Stimulated activated naive CD8-positive, alpha-beta T cell treated with anti-CD3 and anti-CD28 coated beads, Interleukin-15, amount 100 ng/mL, for 72 hours (primary cell): ENCODE measurements at regions not wholly inside any gene's neighbourhood (a gene's known extent, or its start where the extent isn't known, plus 50 kb on each side); places are given as distances from the start of the nearest gene placed in this dataset.

Experiments used
- ATAC-seq: fragments of 150-1000 bp; cut with Tn5 transposase; 2 replicates; pipeline ENCODE4 v1.10.0; 2021; ENCODE audit warnings: mild to moderate bottlenecking, moderate library complexity
- DNase-seq, 2 donors: peaks; one replicate each; pipeline ENCODE4 v3.0.0; 2021 to 2022
- H3K27ac Mint-ChIP-seq, 2 donors: one replicate each; pipeline ENCODE4 v1.8.0; 2022; ENCODE audit warnings: mild to moderate bottlenecking in 2 of 2, mixed read lengths in 2 of 2, moderate library complexity in 2 of 2
- H3K27me3 Mint-ChIP-seq: one replicate; pipeline ENCODE4 v1.8.0; 2022; ENCODE audit warnings: mixed read lengths
- H3K4me1 Mint-ChIP-seq: one replicate; pipeline ENCODE4 v1.8.0; 2022; ENCODE audit warnings: mild to moderate bottlenecking, mixed read lengths
- H3K4me3 Mint-ChIP-seq, 2 donors: one replicate each; pipeline ENCODE4 v1.8.0; 2022; ENCODE audit warnings: mild to moderate bottlenecking in 2 of 2, mixed read lengths in 2 of 2, moderate library complexity in 1 of 2
- H3K9me3 Mint-ChIP-seq, 2 donors: one replicate each; pipeline ENCODE4 v1.8.0; 2022; ENCODE audit warnings: mixed read lengths in 2 of 2

- ATAC-seq (no peak), DNase-seq (no peak)
- no peaks in the 10 kb centered on the region for H3K9me3 Mint-ChIP-seq
- no peaks in the 10 kb centered on the region for H3K27me3 Mint-ChIP-seq
- H3K27ac Mint-ChIP-seq = peak overlapping the region; percentile 29 to 95
- peaks cover 85% of the 10 kb centered on the region for H3K4me1 Mint-ChIP-seq
- peak overlapping the region; percentile 13 to 89 for H3K4me3 Mint-ChIP-seq
Observed at GRCh38 chr11:128288368-128288767, 299.0 kb downstream of the ETS1 start.

GRCh38 chr11:128285321-128285720 is 302.0 kb downstream of the ETS1 start:
- Mint-ChIP-seq H3K4me3 (peak overlapping the region; percentile 59 to 70), H3K9me3 (no peaks in the 10 kb centered on the region), H3K27ac (peak overlapping the region in 1 of 2 donors; percentile 53), H3K4me1 (peaks cover 64% of the 10 kb centered on the region), H3K27me3 (no peaks in the 10 kb centered on the region)
- ATAC-seq (no peak), DNase-seq (no peak)

GRCh38 chr11:128284634-128285033 is 302.7 kb downstream of the ETS1 start:
- no peak overlapping the region for H3K27ac Mint-ChIP-seq
- ATAC-seq (peak; percentile 54), DNase-seq (peak in 1 of 2 donors; percentile 42)
- peak overlapping the region; percentile 59 to 70 for H3K4me3 Mint-ChIP-seq
- H3K4me1 Mint-ChIP-seq = peaks cover 58% of the 10 kb centered on the region
- no peaks in the 10 kb centered on the region for H3K9me3 Mint-ChIP-seq
- H3K27me3 Mint-ChIP-seq = no peaks in the 10 kb centered on the region

GRCh38 chr11:128283451-128283850 is 303.9 kb downstream of the ETS1 start:
- peaks cover 49% of the 10 kb centered on the region for H3K4me1 Mint-ChIP-seq
- ATAC-seq (no peak), DNase-seq (no peak)
- no peak overlapping the region for H3K27ac Mint-ChIP-seq
- H3K9me3 Mint-ChIP-seq = no peaks in the 10 kb centered on the region
- H3K4me3 Mint-ChIP-seq = no peak overlapping the region
- no peaks in the 10 kb centered on the region for H3K27me3 Mint-ChIP-seq

- DNase-seq = no peak
- Mint-ChIP-seq H3K27me3 (no peaks in the 10 kb centered on the region), H3K4me3 (no peak overlapping the region), H3K9me3 (no peaks in the 10 kb centered on the region), H3K27ac (no peak overlapping the region), H3K4me1 (peaks cover 44% of the 10 kb centered on the region)
- ATAC-seq = no peak
Observed at GRCh38 chr11:128282053-128282452, 305.3 kb downstream of the ETS1 start.

DNA sequence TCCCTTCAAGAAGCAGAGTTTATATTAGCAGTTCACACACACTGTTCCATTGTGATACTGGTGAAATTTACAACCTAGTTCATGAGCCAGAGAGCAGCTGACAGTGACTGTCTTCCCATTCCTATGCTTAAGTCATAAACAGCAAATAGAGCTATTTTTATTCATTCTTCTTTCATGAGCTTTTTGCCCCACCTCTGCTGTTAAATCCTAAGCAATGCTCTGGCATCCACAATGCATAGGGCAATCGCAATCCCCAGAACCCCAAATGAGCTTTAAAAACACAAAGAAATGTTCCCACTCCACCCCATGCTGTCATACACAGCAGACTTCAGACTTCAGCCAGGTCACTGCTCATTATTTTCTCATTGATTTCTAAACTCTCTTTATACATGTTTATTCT is 307.5 kb downstream of the ETS1 start:
- Mint-ChIP-seq H3K9me3 (no peaks in the 10 kb centered on the region), H3K4me3 (no peak overlapping the region), H3K27ac (no peak overlapping the region), H3K27me3 (no peaks in the 10 kb centered on the region), H3K4me1 (peaks cover 22% of the 10 kb centered on the region)
- DNase-seq (no peak), ATAC-seq (no peak)

DNA sequence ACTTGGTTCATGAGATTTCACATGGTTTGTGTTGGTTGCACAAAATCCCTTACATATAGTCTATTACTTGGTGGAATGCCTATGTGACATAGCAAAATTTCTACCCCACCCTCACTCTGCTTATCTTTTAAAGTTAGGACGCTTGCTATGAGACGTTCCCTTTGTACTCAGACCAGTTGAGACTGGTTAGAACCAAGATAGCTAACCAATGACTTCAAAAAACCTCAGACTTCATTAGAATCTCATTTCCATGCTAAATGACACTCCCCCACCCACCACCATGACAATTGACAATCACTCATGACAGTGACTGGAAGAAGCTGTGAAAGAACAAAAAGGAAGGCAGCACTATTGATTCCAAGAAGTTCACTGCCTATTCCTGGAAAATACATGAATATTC is 313.6 kb downstream of the ETS1 start:
- Mint-ChIP-seq H3K9me3 (no peaks in the 10 kb centered on the region), H3K4me1 (peaks cover 21% of the 10 kb centered on the region)

GRCh38 chr11:128271401-128271800 is 316.0 kb downstream of the ETS1 start:
- ATAC-seq = no peak
- Mint-ChIP-seq H3K27ac (no peak overlapping the region), H3K27me3 (no peaks in the 10 kb centered on the region), H3K9me3 (no peaks in the 10 kb centered on the region), H3K4me1 (peaks cover 16% of the 10 kb centered on the region), H3K4me3 (no peak overlapping the region)
- DNase-seq = no peak

More for the DNA sequence above, 313.6 kb downstream of the ETS1 start:
- no peak overlapping the region for H3K27ac Mint-ChIP-seq
- ATAC-seq (no peak), DNase-seq (no peak)
- no peaks in the 10 kb centered on the region for H3K27me3 Mint-ChIP-seq
- H3K4me3 Mint-ChIP-seq = no peak overlapping the region

GRCh38 chr11:128269466-128269865 is 317.9 kb downstream of the ETS1 start:
- DNase-seq = no peak
- no peaks in the 10 kb centered on the region for H3K9me3 Mint-ChIP-seq
- no peak overlapping the region for H3K4me3 Mint-ChIP-seq
- no peak for ATAC-seq
- no peaks in the 10 kb centered on the region for H3K27me3 Mint-ChIP-seq
- peaks cover 17% of the 10 kb centered on the region for H3K4me1 Mint-ChIP-seq
- H3K27ac Mint-ChIP-seq = no peak overlapping the region

- ATAC-seq (peak; percentile 49), DNase-seq (no peak)
- H3K4me3 Mint-ChIP-seq = no peak overlapping the region
- peak overlapping the region in 1 of 2 donors; percentile 75 for H3K27ac Mint-ChIP-seq
- H3K27me3 Mint-ChIP-seq = no peaks in the 10 kb centered on the region
- H3K4me1 Mint-ChIP-seq = peaks cover 14% of the 10 kb centered on the region
- no peaks in the 10 kb centered on the region for H3K9me3 Mint-ChIP-seq
Observed at GRCh38 chr11:128266893-128267292, 320.5 kb downstream of the ETS1 start.

- no peaks in the 10 kb centered on the region for H3K9me3 Mint-ChIP-seq
- no peak overlapping the region for H3K27ac Mint-ChIP-seq
- ATAC-seq = no peak
- no peak overlapping the region for H3K4me3 Mint-ChIP-seq
- H3K27me3 Mint-ChIP-seq = no peaks in the 10 kb centered on the region
- peaks cover 7% of the 10 kb centered on the region for H3K4me1 Mint-ChIP-seq
- DNase-seq = no peak
Observed at GRCh38 chr11:128262463-128263345, 324.7 kb downstream of the ETS1 start.

- Mint-ChIP-seq H3K4me1 (no peaks in the 10 kb centered on the region), H3K27me3 (no peaks in the 10 kb centered on the region), H3K4me3 (no peak overlapping the region), H3K9me3 (no peaks in the 10 kb centered on the region), H3K27ac (no peak overlapping the region)
- ATAC-seq = no peak
- no peak for DNase-seq
Observed at GRCh38 chr11:128261011-128261421, 326.3 kb downstream of the ETS1 start.

DNA sequence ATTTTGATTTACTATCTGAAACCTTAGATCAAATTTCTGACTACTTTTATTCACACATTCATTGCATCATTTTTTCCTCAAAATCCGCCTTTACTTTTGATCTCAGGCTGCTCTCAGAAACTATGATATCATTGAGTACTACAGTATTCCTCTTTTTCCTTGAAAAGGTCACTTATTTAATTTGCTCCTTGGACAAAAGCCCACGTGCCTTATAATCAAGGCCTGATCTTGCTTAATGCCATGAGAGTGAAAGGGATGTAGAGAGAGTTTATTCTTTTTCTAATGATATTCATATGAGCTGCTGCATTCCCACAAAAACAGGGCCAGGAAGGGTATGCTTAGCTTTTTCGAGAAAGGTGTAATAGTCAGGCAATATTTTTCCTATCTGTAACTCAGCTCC is 327.0 kb downstream of the ETS1 start:
- Mint-ChIP-seq H3K27ac (no peak overlapping the region), H3K9me3 (no peaks in the 10 kb centered on the region), H3K4me3 (no peak overlapping the region), H3K27me3 (no peaks in the 10 kb centered on the region), H3K4me1 (no peaks in the 10 kb centered on the region)
- no peak for ATAC-seq
- no peak for DNase-seq

DNA sequence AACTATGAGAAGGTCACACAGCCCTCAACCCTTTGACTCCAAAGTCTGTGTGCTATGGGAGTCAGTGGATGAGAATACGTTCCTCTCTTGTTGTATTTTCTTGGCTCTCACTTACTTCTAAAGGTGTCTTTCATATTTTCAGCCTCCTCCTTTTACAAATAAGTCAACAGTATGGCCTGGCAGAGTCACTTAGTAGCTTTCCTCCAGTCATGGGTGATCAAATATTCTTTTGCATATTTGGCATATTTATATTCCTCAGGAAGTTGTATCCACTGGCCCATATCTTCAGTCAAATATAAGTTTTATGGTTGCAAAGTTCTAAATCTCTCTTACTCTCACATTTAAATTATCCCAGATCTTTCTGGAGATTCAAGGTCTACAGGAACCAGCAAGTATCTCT is 327.5 kb downstream of the ETS1 start:
- Mint-ChIP-seq H3K4me1 (no peaks in the 10 kb centered on the region), H3K4me3 (no peak overlapping the region), H3K27me3 (no peaks in the 10 kb centered on the region), H3K9me3 (no peaks in the 10 kb centered on the region), H3K27ac (no peak overlapping the region)
- DNase-seq (no peak), ATAC-seq (no peak)

- H3K4me3 Mint-ChIP-seq = no peak overlapping the region
- no peaks in the 10 kb centered on the region for H3K27me3 Mint-ChIP-seq
- DNase-seq (no peak), ATAC-seq (no peak)
- no peaks in the 10 kb centered on the region for H3K4me1 Mint-ChIP-seq
- no peak overlapping the region for H3K27ac Mint-ChIP-seq
- H3K9me3 Mint-ChIP-seq = peaks cover 0 to 7% of the 10 kb centered on the region in 2 donors
Observed at GRCh38 chr11:128254941-128255340, 332.4 kb downstream of the ETS1 start.

DNA sequence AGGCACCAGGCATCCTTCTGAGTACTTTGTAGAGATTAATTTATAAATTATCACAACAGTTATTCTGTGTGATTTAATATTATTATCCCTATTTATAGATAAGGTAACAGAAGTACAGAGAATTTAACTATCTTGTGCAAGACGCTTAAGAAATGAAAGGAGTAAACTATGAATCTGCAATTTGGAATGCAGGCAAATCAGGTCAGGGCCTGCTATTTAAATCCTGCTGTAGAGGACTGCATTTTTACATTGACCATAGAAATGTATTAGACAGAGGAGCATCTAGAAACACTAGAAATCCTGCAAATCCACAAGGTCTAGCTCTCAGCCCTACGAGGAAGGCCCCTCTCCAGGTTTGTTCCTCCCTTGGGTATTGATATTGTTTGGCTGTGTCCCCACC is 336.2 kb downstream of the ETS1 start:
- Mint-ChIP-seq H3K4me3 (no peak overlapping the region), H3K4me1 (no peaks in the 10 kb centered on the region), H3K27me3 (no peaks in the 10 kb centered on the region), H3K27ac (no peak overlapping the region), H3K9me3 (peaks cover 0 to 7% of the 10 kb centered on the region in 2 donors)
- DNase-seq = no peak
- ATAC-seq = no peak

GRCh38 chr11:128250482-128250881 is 336.9 kb downstream of the ETS1 start:
- Mint-ChIP-seq H3K4me3 (no peak overlapping the region), H3K27me3 (no peaks in the 10 kb centered on the region), H3K9me3 (peaks cover 0 to 7% of the 10 kb centered on the region in 2 donors), H3K4me1 (no peaks in the 10 kb centered on the region), H3K27ac (no peak overlapping the region)
- DNase-seq (no peak), ATAC-seq (no peak)
